HG03575 (cell line): ENCODE measurements at regions not wholly inside any gene's neighbourhood (a gene's known extent, or its start where the extent isn't known, plus 50 kb on each side); places are given as distances from the start of the nearest gene placed in this dataset.
"Not testable (repeated sequence)": the region's sequence is repeated elsewhere in the genome, so short reads cannot be mapped to it uniquely, and the experiment has no call there.

ENCODE experiments used
- ATAC-seq: cut with Tn5 transposase; IDR thresholded peaks from one replicate; pipeline ENCODE4 v1.9.1; 2021; ENCODE audit not compliant: unreplicated experiment, insufficient number of reproducible peaks, low FRiP score; ENCODE audit errors: extremely low read depth

- no peak for ATAC-seq
These were observed 354.8 kb upstream of the NFIA start for GRCh38 chr1:60727552-60727951.

DNA sequence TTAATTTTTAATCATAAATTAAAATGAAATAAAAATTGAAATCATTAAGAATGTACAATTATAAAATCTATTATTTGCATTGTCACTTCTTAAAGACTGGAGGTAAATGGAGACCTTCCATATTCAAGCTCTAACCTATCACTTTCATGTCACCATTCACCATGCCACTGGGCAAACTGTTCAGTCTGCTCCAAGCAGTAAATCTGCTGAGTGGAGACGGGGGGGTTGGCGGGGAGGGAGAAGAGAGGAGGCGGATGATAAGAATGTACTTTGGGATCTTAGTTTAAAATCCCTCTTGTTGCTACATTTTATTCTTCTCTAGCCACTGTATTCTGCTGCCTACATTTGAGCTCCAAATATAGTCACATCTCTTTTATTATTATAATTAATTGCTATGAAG, 365.9 kb upstream of the NFIA start:
- ATAC-seq: no peak

GRCh38 chr1:60715970-60716369, 366.4 kb upstream of the NFIA start:
- ATAC-seq: no peak

DNA sequence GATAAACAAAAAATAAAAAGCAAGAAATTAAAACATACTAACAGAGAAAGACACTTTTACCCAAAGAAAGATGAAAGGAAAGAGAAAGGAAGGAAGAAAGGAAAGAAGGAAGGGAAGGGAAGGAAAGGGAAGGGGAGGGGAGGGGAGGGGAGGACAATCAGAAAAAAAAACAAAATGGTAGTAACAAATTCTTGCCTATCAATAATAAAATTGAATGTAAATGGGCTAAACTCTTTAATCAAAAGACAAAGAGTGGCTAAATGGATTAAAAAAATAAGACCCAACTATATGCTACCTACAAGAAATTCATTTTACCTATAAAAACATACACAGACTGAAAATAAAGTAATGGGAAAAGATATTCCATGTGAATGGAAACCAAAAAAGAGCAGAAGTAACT, 372.9 kb upstream of the NFIA start:
- no peak for ATAC-seq

DNA sequence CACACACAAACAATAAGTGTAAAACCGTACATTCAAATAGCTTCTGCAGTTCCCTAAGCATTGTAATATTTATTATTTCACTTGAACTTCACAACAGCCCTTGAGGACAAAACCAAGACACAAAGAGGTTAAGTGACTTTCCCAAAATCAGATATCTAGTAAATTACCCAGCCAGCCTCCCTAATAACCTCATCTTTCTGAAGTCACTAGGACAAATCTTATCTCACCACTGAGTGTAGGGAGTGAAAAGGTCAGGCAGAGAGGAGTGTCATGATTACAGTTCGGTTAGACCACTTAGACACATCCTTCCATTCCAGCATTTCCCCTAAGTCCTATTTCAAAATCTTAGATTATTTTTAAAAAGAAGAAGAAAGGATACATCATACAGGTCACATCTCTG, 377.3 kb upstream of the NFIA start:
- ATAC-seq: no peak

GRCh38 chr1:60703155-60703554, 379.2 kb upstream of the NFIA start:
- ATAC-seq: no peak

DNA sequence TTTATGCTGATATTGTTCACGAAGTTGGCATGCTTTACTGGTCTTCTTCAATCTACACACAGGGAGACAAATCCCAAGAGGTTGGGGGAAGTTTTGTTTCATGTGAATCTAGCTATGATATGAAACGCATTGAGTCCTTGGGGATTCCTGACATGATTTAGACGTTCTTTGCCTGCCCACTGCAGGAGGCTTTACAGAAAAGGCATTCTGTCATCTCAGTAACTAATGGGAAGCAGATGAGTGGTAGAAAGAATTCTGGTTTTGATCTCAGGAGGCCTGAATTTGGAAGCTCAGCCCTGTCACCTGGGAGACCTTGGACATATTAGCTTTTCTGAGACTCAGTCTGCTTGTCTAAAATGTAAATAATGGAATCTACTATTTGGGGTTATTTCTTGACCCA, 383.0 kb upstream of the NFIA start:
- ATAC-seq: no peak

- no peak for ATAC-seq
These were observed 385.0 kb upstream of the NFIA start for GRCh38 chr1:60697204-60697994.

GRCh38 chr1:60696512-60696911, 385.8 kb upstream of the NFIA start:
- no peak for ATAC-seq

DNA sequence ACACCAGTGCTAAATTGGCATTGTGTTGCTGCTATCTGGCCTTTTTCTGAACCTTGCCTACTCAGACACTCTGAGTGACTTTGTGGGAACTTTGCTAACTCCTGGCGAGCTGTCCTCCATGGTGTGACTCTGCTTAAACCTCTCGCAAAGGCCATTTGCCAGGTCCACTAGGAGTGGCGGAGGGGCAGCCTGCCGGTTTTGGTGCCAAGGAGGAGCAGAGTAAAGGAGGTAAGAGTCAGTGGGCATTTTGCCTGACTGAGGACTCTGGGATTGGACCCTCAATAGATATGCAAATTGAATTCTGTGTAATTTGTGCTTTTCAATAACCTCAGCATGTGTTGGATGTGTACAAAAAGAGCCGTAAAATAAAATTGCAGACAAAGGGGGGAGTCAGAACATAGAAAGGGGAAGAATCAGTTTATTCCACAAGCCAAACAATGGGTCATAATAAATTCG, 386.6 kb upstream of the NFIA start:
- ATAC-seq: no peak

DNA sequence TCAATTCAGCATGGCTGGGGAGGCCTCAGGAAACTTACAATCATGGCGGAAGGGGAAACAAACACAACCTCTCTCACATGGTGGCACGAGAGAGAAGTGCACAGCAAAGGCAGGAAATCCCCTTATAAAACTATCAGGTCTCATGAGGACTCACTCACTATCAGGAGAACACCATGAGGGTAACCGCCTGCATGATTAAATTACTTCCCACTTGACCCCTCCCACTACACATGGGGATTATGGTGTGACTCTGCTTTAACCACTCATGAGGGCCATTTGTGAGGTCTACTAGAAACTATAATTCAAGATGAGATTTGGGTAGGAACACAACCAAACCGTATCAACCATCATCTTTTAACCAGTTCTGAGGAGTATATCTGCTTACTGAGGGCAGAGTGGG, 387.4 kb upstream of the NFIA start:
- ATAC-seq: no peak

- no peak for ATAC-seq
These were observed 390.3 kb upstream of the NFIA start for GRCh38 chr1:60692031-60692430.

GRCh38 chr1:60688221-60688620, 394.1 kb upstream of the NFIA start:
- ATAC-seq: not testable (repeated sequence)

DNA sequence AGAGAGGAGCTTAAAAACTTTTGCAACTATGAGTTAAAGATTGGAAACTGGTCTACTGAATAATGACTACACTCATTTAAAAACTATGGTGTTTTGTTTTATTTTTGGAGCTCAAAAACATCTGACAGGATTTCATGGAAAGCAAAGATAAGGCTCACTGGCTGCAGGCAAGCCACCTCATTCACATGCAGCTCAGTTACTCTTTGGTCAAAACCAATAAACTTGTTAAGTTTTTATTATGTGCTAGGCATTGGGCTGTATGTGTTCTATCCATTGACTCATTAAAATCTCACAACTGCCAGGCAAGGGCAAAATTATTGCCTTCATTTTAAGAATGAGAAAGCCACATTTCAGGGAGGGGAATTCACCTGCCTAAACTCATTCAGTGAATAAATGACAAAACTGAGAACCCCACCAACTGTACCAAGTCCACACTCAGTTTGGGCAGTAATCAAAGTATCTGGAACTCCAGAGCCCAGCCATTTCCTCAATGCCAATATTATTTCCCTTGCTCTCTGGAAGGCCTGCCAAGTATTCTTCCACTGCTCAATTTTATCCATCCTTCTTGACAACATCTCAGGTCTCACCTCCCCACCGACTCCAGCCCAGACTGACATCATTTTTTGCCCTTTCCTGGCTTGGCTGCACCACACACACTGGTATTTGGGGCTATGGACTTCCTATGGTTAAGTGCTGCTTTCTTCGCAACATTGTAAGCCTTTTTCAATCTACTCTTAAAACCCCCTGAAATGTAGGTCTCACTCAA, 401.1 kb upstream of the NFIA start:
- ATAC-seq: no peak

DNA sequence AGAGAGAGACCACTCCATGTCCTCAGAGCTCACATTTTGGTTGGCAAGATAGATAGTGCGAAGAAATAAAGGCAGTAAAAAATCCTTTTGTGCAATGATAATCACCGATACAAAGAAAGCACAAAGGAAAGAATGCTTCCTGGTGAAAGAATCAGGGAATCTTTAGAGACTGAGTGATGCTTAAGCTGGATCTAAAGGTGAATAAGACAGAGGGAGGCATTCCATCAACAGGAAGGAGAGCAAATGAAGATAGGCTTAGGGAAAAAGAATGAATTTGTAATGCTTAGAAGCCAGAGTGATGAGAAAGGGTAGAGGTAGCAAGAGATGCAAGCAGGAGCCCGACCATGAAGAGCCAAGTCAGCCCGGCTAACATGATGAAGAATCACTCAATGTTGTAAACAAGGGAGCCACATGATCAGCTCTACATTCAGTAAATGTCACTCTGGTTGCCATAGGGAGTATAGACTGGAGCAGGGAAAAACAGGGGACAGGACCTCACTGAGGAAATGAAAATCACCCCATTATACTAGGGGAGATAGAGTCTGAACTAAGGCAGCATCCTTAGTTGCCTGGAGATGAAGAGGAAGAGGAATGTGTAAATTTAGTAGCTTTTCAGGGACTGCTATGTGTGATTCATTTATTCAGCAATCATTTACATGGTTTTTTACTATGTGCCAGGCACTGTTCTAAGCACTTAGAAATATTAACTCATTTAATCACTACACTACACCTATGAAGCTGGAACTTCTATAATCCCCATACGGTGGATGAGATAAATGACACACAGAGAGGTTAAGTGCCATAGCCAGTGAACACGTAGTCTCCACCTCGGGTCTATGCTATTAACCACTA, 402.6 kb upstream of the NFIA start:
- ATAC-seq: no peak

- no peak for ATAC-seq
These were observed 403.6 kb upstream of the NFIA start for GRCh38 chr1:60678802-60679201.

GRCh38 chr1:60678391-60678790, 404.0 kb upstream of the NFIA start:
- ATAC-seq: no peak

GRCh38 chr1:60672449-60672848, 409.9 kb upstream of the NFIA start:
- no peak for ATAC-seq

- no peak for ATAC-seq
These were observed 412.1 kb upstream of the NFIA start for GRCh38 chr1:60670302-60670701.

- ATAC-seq: no peak
These were observed 413.8 kb upstream of the NFIA start for GRCh38 chr1:60668585-60668984.
